ENCODE measurements at regions not wholly inside any gene's neighbourhood (a gene's known extent, or its start where the extent isn't known, plus 50 kb on each side); places are given as distances from the start of the nearest gene placed in this dataset.

- TF ChIP-seq CTCF (conservative IDR thresholded peaks at IDR 0.05) (no peak), EZH2 (IDR thresholded peaks at IDR 0.05; ENCODE audit: low read depth) (no peak)
Observed at GRCh38 chr15:77547801-77548588, 84.7 kb downstream of the LINGO1 start.
